Astrocyte (in vitro differentiated cells and primary cell): ENCODE measurements at regions not wholly inside any gene's neighbourhood (a gene's known extent, or its start where the extent isn't known, plus 50 kb on each side); places are given as distances from the start of the nearest gene placed in this dataset. TPM values are rescaled to one million over a fixed set of nuclear protein-coding genes. Genes with fewer than 3 reads are reported as not detected.

Experiments used
- DNase-seq: peaks from one replicate; pipeline ENCODE4 v3.0.0-alpha.2; 2010; ENCODE audit warnings: low read depth
- FAIRE-seq: peaks from 2 replicates; lab custom pipeline; 2011; peaks lifted over from hg19 to GRCh38; lab: Jason Lieb, UNC
- H2AFZ ChIP-seq: 2 replicates; pipeline ENCODE4 v1.6.0; 2012; ENCODE audit warnings: low read depth, low read length, inconsistent platforms
- H3K27ac ChIP-seq: 2 replicates; pipeline ENCODE4 v1.5.1; 2011; ENCODE audit warnings: low read depth, low read length, inconsistent platforms
- H3K27me3 ChIP-seq: 2 replicates; pipeline ENCODE4 v1.6.0; 2011; ENCODE audit warnings: low read length, inconsistent platforms; ENCODE audit not compliant: insufficient read depth
- H3K36me3 ChIP-seq: 2 replicates; pipeline ENCODE4 v1.5.1; 2011; ENCODE audit warnings: low read length, inconsistent platforms; ENCODE audit not compliant: insufficient read depth
- H3K4me1 ChIP-seq: 2 replicates; pipeline ENCODE4 v1.5.1; 2011; ENCODE audit warnings: low read length, inconsistent platforms; ENCODE audit not compliant: insufficient read depth
- H3K4me2 ChIP-seq: 2 replicates; pipeline ENCODE4 v1.6.0; 2012; ENCODE audit warnings: low read length, inconsistent platforms
- H3K4me3 ChIP-seq: 2 replicates; pipeline ENCODE4 v1.5.1; 2011; ENCODE audit warnings: low read depth, mild to moderate bottlenecking, low read length, inconsistent platforms; ENCODE audit not compliant: insufficient read depth
- H3K79me2 ChIP-seq: 2 replicates; pipeline ENCODE4 v1.6.0; 2012; ENCODE audit warnings: mild to moderate bottlenecking, low read length, inconsistent platforms; ENCODE audit not compliant: insufficient read depth
- H3K9ac ChIP-seq: 2 replicates; pipeline ENCODE4 v1.6.0; 2012; ENCODE audit warnings: mild to moderate bottlenecking, low read length, inconsistent platforms
- H3K9me3 ChIP-seq: 2 replicates; pipeline ENCODE4 v1.5.1; 2012; ENCODE audit warnings: low read depth, mild to moderate bottlenecking, low read length, inconsistent platforms; ENCODE audit not compliant: insufficient read depth
- H4K20me1 ChIP-seq: 2 replicates; pipeline ENCODE4 v1.6.0; 2012; ENCODE audit warnings: low read length, inconsistent platforms; ENCODE audit not compliant: insufficient read depth
- H3K27ac Mint-ChIP-seq: one replicate; pipeline ENCODE4 v1.8.0; 2021; ENCODE audit warnings: mild to moderate bottlenecking, mixed read lengths; ENCODE audit not compliant: unreplicated experiment
- H3K27me3 Mint-ChIP-seq: one replicate; pipeline ENCODE4 v1.8.0; 2021; ENCODE audit warnings: low read depth, mixed read lengths; ENCODE audit not compliant: unreplicated experiment
- H3K36me3 Mint-ChIP-seq: one replicate; pipeline ENCODE4 v1.8.0; 2021; ENCODE audit warnings: low read depth, mixed read lengths; ENCODE audit not compliant: unreplicated experiment
- H3K4me1 Mint-ChIP-seq: one replicate; pipeline ENCODE4 v1.8.0; 2021; ENCODE audit warnings: low read depth, mixed read lengths; ENCODE audit not compliant: unreplicated experiment
- H3K4me3 Mint-ChIP-seq: one replicate; pipeline ENCODE4 v1.8.0; 2021; ENCODE audit warnings: mild to moderate bottlenecking, moderate library complexity, mixed read lengths; ENCODE audit not compliant: unreplicated experiment
- H3K9me3 Mint-ChIP-seq: one replicate; pipeline ENCODE4 v1.8.0; 2021; ENCODE audit warnings: mild to moderate bottlenecking, mixed read lengths; ENCODE audit not compliant: unreplicated experiment
- CTCF ChIP-seq: IDR thresholded peaks from 2 replicates; pipeline ENCODE4 v1.5.1; 2011; ENCODE audit warnings: low read depth, mild to moderate bottlenecking, inconsistent platforms, low read length, moderate library complexity; ENCODE audit not compliant: insufficient read depth
- EZH2 ChIP-seq: IDR thresholded peaks from 2 replicates; pipeline ENCODE4 v1.6.1; 2012; ENCODE audit warnings: mild to moderate bottlenecking, low read length, inconsistent platforms; ENCODE audit not compliant: insufficient read depth
- microRNA-seq: library from miRNA; unstranded; fragments of <30 nt; microRNA quantifications from one replicate; pipeline ENCODE4 v1.2.0, GENCODE V29; 2020

GRCh38 chr2:58293056-58293455, 51.9 kb upstream of the FANCL start:
- Histone ChIP-seq H3K36me3 (no peaks in the 10 kb centered on the region), H3K9me3 (no peaks in the 10 kb centered on the region), H4K20me1 (no peaks in the 10 kb centered on the region), H3K79me2 (no peaks in the 10 kb centered on the region), H3K4me2 (no peak overlapping the region), H3K27me3 (no peaks in the 10 kb centered on the region), H3K4me1 (no peaks in the 10 kb centered on the region), H3K4me3 (no peak overlapping the region), H2AFZ (no peak overlapping the region), H3K9ac (no peak overlapping the region), H3K27ac (no peak overlapping the region)
- TF ChIP-seq EZH2 (no peak), CTCF (no peak)
- no peaks in the 10 kb centered on the region for H3K27me3 Mint-ChIP-seq
- FAIRE-seq (no peak), DNase-seq (no peak)
- no peak overlapping the region for H3K27ac Mint-ChIP-seq
- H3K36me3 Mint-ChIP-seq, result no peaks in the 10 kb centered on the region
- H3K9me3 Mint-ChIP-seq, result no peaks in the 10 kb centered on the region
- H3K4me1 Mint-ChIP-seq, result peaks cover 2% of the 10 kb centered on the region
- H3K4me3 Mint-ChIP-seq, result no peak overlapping the region

- Mint-ChIP-seq H3K9me3 (no peaks in the 10 kb centered on the region), H3K27me3 (no peaks in the 10 kb centered on the region), H3K36me3 (no peaks in the 10 kb centered on the region), H3K4me3 (no peak overlapping the region), H3K27ac (no peak overlapping the region), H3K4me1 (peaks cover 2% of the 10 kb centered on the region)
- TF ChIP-seq CTCF, result no peak
- no peak for TF ChIP-seq EZH2
- H3K9ac ChIP-seq, result no peak overlapping the region
- H3K4me3 ChIP-seq, result no peak overlapping the region
- H3K4me1 ChIP-seq, result no peaks in the 10 kb centered on the region
- FAIRE-seq (no peak), DNase-seq (no peak)
- H3K27ac ChIP-seq, result no peak overlapping the region
- H4K20me1 ChIP-seq, result no peaks in the 10 kb centered on the region
- H3K27me3 ChIP-seq, result no peaks in the 10 kb centered on the region
- no peaks in the 10 kb centered on the region for H3K36me3 ChIP-seq
- no peak overlapping the region for H2AFZ ChIP-seq
- H3K9me3 ChIP-seq, result no peaks in the 10 kb centered on the region
- H3K79me2 ChIP-seq, result no peaks in the 10 kb centered on the region
- H3K4me2 ChIP-seq, result no peak overlapping the region
Observed at GRCh38 chr2:58291726-58292438, 50.8 kb upstream of the FANCL start.

Small RNAs in the stretch of these regions (microRNA-seq; reads per million reads assigned to microRNA genes)
- gene MIR4432, result not detected
